Fibroblast of lung (primary cell): ENCODE measurements at regions not wholly inside any gene's neighbourhood (a gene's known extent, or its start where the extent isn't known, plus 50 kb on each side); places are given as distances from the start of the nearest gene placed in this dataset.

Experiments
- CTCF ChIP-seq, 2 donors: IDR thresholded peaks in 1 of 2; conservative IDR thresholded peaks in 1 of 2; 1 replicate in 1 of 2; 2 replicates in 1 of 2; pipeline ENCODE4 v1.5.1; 2011 to 2012; ENCODE audit warnings: low read length in 2 of 2, control low read depth in 1 of 2, inconsistent platforms in 1 of 2, low read depth in 1 of 2, mild to moderate bottlenecking in 1 of 2
- EZH2 ChIP-seq: IDR thresholded peaks from 2 replicates; pipeline ENCODE4 v1.5.1; 2012; ENCODE audit warnings: low read length, control low read depth, mild to moderate bottlenecking; ENCODE audit errors: missing control alignments

GRCh38 chr12:126493366-126494108, 1428.3 kb downstream of the AACS start:
- no peak for TF ChIP-seq EZH2
- no peak for TF ChIP-seq CTCF (conservative IDR thresholded peaks at IDR 0.05 in 1 of 2, IDR thresholded peaks at IDR 0.05 in 1 of 2; ENCODE audit: low read depth in 1 of 2, low read length in 2 of 2)
